ENCODE measurements at regions not wholly inside any gene's neighbourhood (a gene's known extent, or its start where the extent isn't known, plus 50 kb on each side); places are given as distances from the start of the nearest gene placed in this dataset.
"Not testable (repeated sequence)": the region's sequence is repeated elsewhere in the genome, so short reads cannot be mapped to it uniquely, and the experiment has no call there.

GRCh38 chr7:86366946-86367345 lies 276.8 kb upstream of the GRM3 start:
- intact Hi-C loops (cut with DNase I; ENCODE audit: low total_unique reads), result no loop called here
- H3K4me3 ChIP-seq (ENCODE audit: low read depth, poor library complexity, severe bottlenecking), result no peak overlapping the region
- TF ChIP-seq CTCF (IDR thresholded peaks at IDR 0.05), result no peak
- no peak for DNase-seq (ENCODE audit: low spot score in 2 of 2)

GRCh38 chr7:86340407-86340806 lies 303.3 kb upstream of the GRM3 start:
- H3K4me3 ChIP-seq (ENCODE audit: low read depth, poor library complexity, severe bottlenecking); DNase-seq (ENCODE audit: low spot score in 2 of 2); intact Hi-C loops (cut with DNase I; ENCODE audit: low total_unique reads): not testable (repeated sequence)
- 87 to 93% methylated on average over 9 to 12 of the region's 14 CpGs for WGBS, 2 donors

GRCh38 chr7:86339051-86339450 lies 304.7 kb upstream of the GRM3 start:
- WGBS, 2 donors, result 72 to 79% methylated on average over 3 of the region's 3 CpGs
- DNase-seq (ENCODE audit: low spot score in 2 of 2), result no peak
- H3K4me3 ChIP-seq (ENCODE audit: low read depth, poor library complexity, severe bottlenecking), result no peak overlapping the region
- intact Hi-C loops (cut with DNase I; ENCODE audit: low total_unique reads), result no loop called here
- TF ChIP-seq POLR2A (IDR thresholded peaks at IDR 0.05) (no peak), CTCF (IDR thresholded peaks at IDR 0.05) (no peak)

GRCh38 chr7:86328801-86329433 lies 314.8 kb upstream of the GRM3 start:
- H3K4me3 ChIP-seq (ENCODE audit: low read depth, poor library complexity, severe bottlenecking), result no peak overlapping the region
- no peak for DNase-seq (ENCODE audit: low spot score in 2 of 2)
- TF ChIP-seq CTCF (IDR thresholded peaks at IDR 0.05) (no peak), POLR2A (IDR thresholded peaks at IDR 0.05) (no peak)
- 0 to 44% methylated on average over 1 of the region's 1 CpG for WGBS, 2 donors
- intact Hi-C loops (cut with DNase I; ENCODE audit: low total_unique reads), result no loop called here

- H3K4me3 ChIP-seq (ENCODE audit: low read depth, poor library complexity, severe bottlenecking), result no peak overlapping the region
- no peak for DNase-seq (ENCODE audit: low spot score in 2 of 2)
- intact Hi-C loops (cut with DNase I; ENCODE audit: low total_unique reads), result no loop called here
- TF ChIP-seq POLR2A (IDR thresholded peaks at IDR 0.05) (no peak), CTCF (IDR thresholded peaks at IDR 0.05) (no peak)
These were observed 316.9 kb upstream of the GRM3 start for GRCh38 chr7:86326847-86327246.

GRCh38 chr7:86320889-86321288 lies 322.8 kb upstream of the GRM3 start:
- no peak overlapping the region for H3K4me3 ChIP-seq (ENCODE audit: low read depth, poor library complexity, severe bottlenecking)
- no peak for TF ChIP-seq CTCF (IDR thresholded peaks at IDR 0.05)
- no peak for TF ChIP-seq POLR2A (IDR thresholded peaks at IDR 0.05)
- intact Hi-C loops (cut with DNase I; ENCODE audit: low total_unique reads), result no loop called here
- DNase-seq (ENCODE audit: low spot score in 2 of 2), result no peak
- WGBS, 2 donors, result 87 to 96% methylated on average over 1 of the region's 1 CpG

Measured in lower leg skin (tissue), 4 donors.